ENCODE measurements at regions not wholly inside any gene's neighbourhood (a gene's known extent, or its start where the extent isn't known, plus 50 kb on each side); places are given as distances from the start of the nearest gene placed in this dataset.

- H2AFZ ChIP-seq (ENCODE audit: low read length) = no peak overlapping the region
- H3K18ac ChIP-seq (ENCODE audit: insufficient read length, low read depth, low read length) = no peak overlapping the region
- H3T11ph ChIP-seq (ENCODE audit: low read length) = no peak overlapping the region
- no peak overlapping the region for H3K27ac Mint-ChIP-seq
- no peak overlapping the region for H3K23ac ChIP-seq (ENCODE audit: insufficient read length, low read depth, low read length)
- no peaks in the 10 kb centered on the region for H3K36me3 Mint-ChIP-seq (ENCODE audit: insufficient read depth in 1 of 3, low read depth in 3 of 3)
- no peak overlapping the region for H3K4me3 Mint-ChIP-seq
- H3K4me2 ChIP-seq (ENCODE audit: insufficient read depth, insufficient read length, low read length) = no peak overlapping the region
- H4K5ac ChIP-seq (ENCODE audit: insufficient read length, low read depth, low read length) = no peak overlapping the region
- peaks cover 0 to 3% of the 10 kb centered on the region in 2 experiments; a peak in 1 of 5 replicates for H3K9me3 Mint-ChIP-seq
- no peak overlapping the region for H2BK5ac ChIP-seq (ENCODE audit: insufficient read length, low read length)
- H4K8ac ChIP-seq (replicated peaks; ENCODE audit: insufficient read length, low read depth, low read length) = no peak overlapping the region
- H3K14ac ChIP-seq (ENCODE audit: insufficient read depth, low read length) = no peak overlapping the region
- H3K27me3 Mint-ChIP-seq (ENCODE audit: low read depth) = peaks cover 16% of the 10 kb centered on the region
- H2BK15ac ChIP-seq (ENCODE audit: low read depth, low read length) = no peak overlapping the region
- no peak overlapping the region for H3K9ac ChIP-seq (ENCODE audit: extremely low read depth, insufficient read length, low read length)
- H3K79me1 ChIP-seq (ENCODE audit: insufficient read depth, low read depth, low read length, poor library complexity, severe bottlenecking) = no peaks in the 10 kb centered on the region
- no peak overlapping the region for H4K91ac ChIP-seq (ENCODE audit: insufficient read length, low read depth, low read length)
- no peaks in the 10 kb centered on the region for H3K27me3 ChIP-seq (ENCODE audit: insufficient read depth, low read length)
- no peak for DNase-seq
- no peaks in the 10 kb centered on the region for H3K23me2 ChIP-seq (ENCODE audit: insufficient read length, low read depth, low read length, poor library complexity, severe bottlenecking)
- no CpG with 5 or more reads among the region's 1 CpG for WGBS (ENCODE audit: extremely low coverage, insufficient read length, low lambda C conversion rate)
- H3K27ac ChIP-seq (ENCODE audit: insufficient read length, low read depth, low read length) = no peak overlapping the region
- H3K56ac ChIP-seq (ENCODE audit: insufficient read length, low read depth, low read length) = no peak overlapping the region
- no peak overlapping the region for H2AK5ac ChIP-seq (ENCODE audit: insufficient read length, low read length)
- no peak overlapping the region for H2BK12ac ChIP-seq (ENCODE audit: insufficient read length, low read depth, low read length)
- TF ChIP-seq, protein P1, sequence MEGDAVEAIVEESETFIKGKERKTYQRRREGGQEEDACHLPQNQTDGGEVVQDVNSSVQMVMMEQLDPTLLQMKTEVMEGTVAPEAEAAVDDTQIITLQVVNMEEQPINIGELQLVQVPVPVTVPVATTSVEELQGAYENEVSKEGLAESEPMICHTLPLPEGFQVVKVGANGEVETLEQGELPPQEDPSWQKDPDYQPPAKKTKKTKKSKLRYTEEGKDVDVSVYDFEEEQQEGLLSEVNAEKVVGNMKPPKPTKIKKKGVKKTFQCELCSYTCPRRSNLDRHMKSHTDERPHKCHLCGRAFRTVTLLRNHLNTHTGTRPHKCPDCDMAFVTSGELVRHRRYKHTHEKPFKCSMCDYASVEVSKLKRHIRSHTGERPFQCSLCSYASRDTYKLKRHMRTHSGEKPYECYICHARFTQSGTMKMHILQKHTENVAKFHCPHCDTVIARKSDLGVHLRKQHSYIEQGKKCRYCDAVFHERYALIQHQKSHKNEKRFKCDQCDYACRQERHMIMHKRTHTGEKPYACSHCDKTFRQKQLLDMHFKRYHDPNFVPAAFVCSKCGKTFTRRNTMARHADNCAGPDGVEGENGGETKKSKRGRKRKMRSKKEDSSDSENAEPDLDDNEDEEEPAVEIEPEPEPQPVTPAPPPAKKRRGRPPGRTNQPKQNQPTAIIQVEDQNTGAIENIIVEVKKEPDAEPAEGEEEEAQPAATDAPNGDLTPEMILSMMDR (conservative IDR thresholded peaks at IDR 0.05) = no peak
- H3K4me1 ChIP-seq (ENCODE audit: insufficient read depth, low read length) = peaks cover 3% of the 10 kb centered on the region
- H3K79me2 ChIP-seq (ENCODE audit: insufficient read depth, low read length) = no peaks in the 10 kb centered on the region
- peaks cover 14 to 29% of the 10 kb centered on the region in 2 experiments for H3K4me1 Mint-ChIP-seq
- no peak overlapping the region for H2BK120ac ChIP-seq (ENCODE audit: low read depth, low read length, poor library complexity, severe bottlenecking)
- no peak overlapping the region for H3K4ac ChIP-seq (ENCODE audit: low read depth, low read length)
- no peak overlapping the region for H2BK20ac ChIP-seq (ENCODE audit: low read depth, low read length, poor library complexity, severe bottlenecking)
- H4K20me1 ChIP-seq (ENCODE audit: control insufficient read depth, insufficient read depth, insufficient read length) = no peaks in the 10 kb centered on the region
- no peaks in the 10 kb centered on the region for H3K9me3 ChIP-seq (ENCODE audit: control insufficient read depth, low read depth, low read length)
Measured at GRCh38 chr4:40698733-40699132, 51.0 kb upstream of the NSUN7 start.
